ENCODE measurements at regions not wholly inside any gene's neighbourhood (a gene's known extent, or its start where the extent isn't known, plus 50 kb on each side); places are given as distances from the start of the nearest gene placed in this dataset.
A peak's percentile ranks its signal among the peaks of the same experiment; 100 is the strongest.
"Not testable (repeated sequence)": the region's sequence is repeated elsewhere in the genome, so short reads cannot be mapped to it uniquely, and the experiment has no call there.

- Histone ChIP-seq H3K36me3 (ENCODE audit: insufficient read depth, low read length) (no peaks in the 10 kb centered on the region), H3K4me2 (ENCODE audit: low read length) (no peak overlapping the region), H3K4me1 (ENCODE audit: insufficient read depth, low read length) (no peaks in the 10 kb centered on the region), H4K20me1 (ENCODE audit: insufficient read depth, low read length) (no peaks in the 10 kb centered on the region), H3K4me3 (ENCODE audit: insufficient read depth, low read depth, low read length) (no peak overlapping the region), H3K27ac (ENCODE audit: low read depth, low read length) (no peak overlapping the region), H2AFZ (ENCODE audit: low read depth, low read length) (no peak overlapping the region), H3K79me2 (ENCODE audit: insufficient read depth, low read length) (no peaks in the 10 kb centered on the region), H3K9ac (ENCODE audit: low read length) (no peak overlapping the region), H3K9me3 (ENCODE audit: insufficient read depth, low read depth, low read length) (no peaks in the 10 kb centered on the region), H3K27me3 (ENCODE audit: insufficient read depth, low read length) (no peaks in the 10 kb centered on the region)
- TF ChIP-seq CTCF (IDR thresholded peaks at IDR 0.05; ENCODE audit: insufficient read depth, low read depth, low read length) (no peak), EZH2 (IDR thresholded peaks at IDR 0.05; ENCODE audit: insufficient read depth, low read length) (no peak)
- Mint-ChIP-seq H3K4me1 (ENCODE audit: low read depth, unreplicated experiment) (no peaks in the 10 kb centered on the region), H3K36me3 (ENCODE audit: low read depth, unreplicated experiment) (no peaks in the 10 kb centered on the region), H3K27me3 (ENCODE audit: low read depth, unreplicated experiment) (no peaks in the 10 kb centered on the region), H3K4me3 (ENCODE audit: unreplicated experiment) (no peak overlapping the region), H3K9me3 (ENCODE audit: unreplicated experiment) (peaks cover 1% of the 10 kb centered on the region), H3K27ac (ENCODE audit: unreplicated experiment) (no peak overlapping the region)
- FAIRE-seq, result no peak
- no peak for DNase-seq (ENCODE audit: low read depth)
Measured at GRCh38 chr14:28398506-28398905, 368.1 kb upstream of the FOXG1 start.

GRCh38 chr14:28401705-28402104, 364.9 kb upstream of the FOXG1 start:
- H3K27me3 Mint-ChIP-seq (ENCODE audit: low read depth, unreplicated experiment); H3K27ac Mint-ChIP-seq (ENCODE audit: unreplicated experiment); H3K4me1 Mint-ChIP-seq (ENCODE audit: low read depth, unreplicated experiment); H3K36me3 Mint-ChIP-seq (ENCODE audit: low read depth, unreplicated experiment); H4K20me1 ChIP-seq (ENCODE audit: insufficient read depth, low read length); H3K9me3 ChIP-seq (ENCODE audit: insufficient read depth, low read depth, low read length); H3K27me3 ChIP-seq (ENCODE audit: insufficient read depth, low read length); H3K4me2 ChIP-seq (ENCODE audit: low read length); H2AFZ ChIP-seq (ENCODE audit: low read depth, low read length); H3K27ac ChIP-seq (ENCODE audit: low read depth, low read length); H3K9me3 Mint-ChIP-seq (ENCODE audit: unreplicated experiment); DNase-seq (ENCODE audit: low read depth); H3K9ac ChIP-seq (ENCODE audit: low read length); H3K36me3 ChIP-seq (ENCODE audit: insufficient read depth, low read length); FAIRE-seq; H3K4me3 Mint-ChIP-seq (ENCODE audit: unreplicated experiment); H3K79me2 ChIP-seq (ENCODE audit: insufficient read depth, low read length); H3K4me3 ChIP-seq (ENCODE audit: insufficient read depth, low read depth, low read length); H3K4me1 ChIP-seq (ENCODE audit: insufficient read depth, low read length): not testable (repeated sequence)

GRCh38 chr14:28406196-28406595, 360.4 kb upstream of the FOXG1 start:
- Histone ChIP-seq H2AFZ (ENCODE audit: low read depth, low read length) (no peak overlapping the region), H3K4me2 (ENCODE audit: low read length) (peak overlapping the region; percentile 23), H3K36me3 (ENCODE audit: insufficient read depth, low read length) (no peaks in the 10 kb centered on the region), H3K4me1 (ENCODE audit: insufficient read depth, low read length) (peaks cover 2% of the 10 kb centered on the region), H3K9me3 (ENCODE audit: insufficient read depth, low read depth, low read length) (no peaks in the 10 kb centered on the region), H3K27me3 (ENCODE audit: insufficient read depth, low read length) (no peaks in the 10 kb centered on the region), H3K79me2 (ENCODE audit: insufficient read depth, low read length) (no peaks in the 10 kb centered on the region), H3K4me3 (ENCODE audit: insufficient read depth, low read depth, low read length) (no peak overlapping the region), H3K9ac (ENCODE audit: low read length) (no peak overlapping the region), H3K27ac (ENCODE audit: low read depth, low read length) (no peak overlapping the region), H4K20me1 (ENCODE audit: insufficient read depth, low read length) (no peaks in the 10 kb centered on the region)
- no peaks in the 10 kb centered on the region for H3K27me3 Mint-ChIP-seq (ENCODE audit: low read depth, unreplicated experiment)
- H3K27ac Mint-ChIP-seq (ENCODE audit: unreplicated experiment), result no peak overlapping the region
- FAIRE-seq (no peak), DNase-seq (ENCODE audit: low read depth) (peak; percentile 60)
- peaks cover 1% of the 10 kb centered on the region for H3K9me3 Mint-ChIP-seq (ENCODE audit: unreplicated experiment)
- no peak for TF ChIP-seq EZH2 (IDR thresholded peaks at IDR 0.05; ENCODE audit: insufficient read depth, low read length)
- TF ChIP-seq CTCF (IDR thresholded peaks at IDR 0.05; ENCODE audit: insufficient read depth, low read depth, low read length), result no peak
- H3K4me1 Mint-ChIP-seq (ENCODE audit: low read depth, unreplicated experiment), result no peaks in the 10 kb centered on the region
- H3K4me3 Mint-ChIP-seq (ENCODE audit: unreplicated experiment), result no peak overlapping the region
- H3K36me3 Mint-ChIP-seq (ENCODE audit: low read depth, unreplicated experiment), result no peaks in the 10 kb centered on the region
